SK-N-SH treated with all-trans-retinoic acid at 6 μM for 48 hours (cell line): ENCODE measurements at regions not wholly inside any gene's neighbourhood (a gene's known extent, or its start where the extent isn't known, plus 50 kb on each side); places are given as distances from the start of the nearest gene placed in this dataset.

Experiments used
- ATAC-seq: fragments of 200-7000 bp; cut with Tn5 transposase; 3 replicates; pipeline ENCODE4 v1.9.1; 2020; ENCODE audit warnings: mild to moderate bottlenecking, moderate library complexity
- ARNTL ChIP-seq: fragments of 450-650 bp; formaldehyde crosslinking; IDR thresholded peaks from 2 replicates; pipeline ENCODE4 v1.5.0; 2020; ENCODE audit warnings: low read depth, mild to moderate bottlenecking, moderate library complexity, borderline replicate concordance
- BACH2 ChIP-seq: fragments of 250-450 bp; sonication (Bioruptor Pico); IDR thresholded peaks from 2 replicates; pipeline ENCODE4 v1.9.0; 2021; ENCODE audit warnings: mild to moderate bottlenecking, borderline replicate concordance
- CSDC2 ChIP-seq: fragments of 250-450 bp; sonication (Bioruptor Pico); IDR thresholded peaks from 2 replicates; pipeline ENCODE4 v1.5.0; 2020; ENCODE audit warnings: mild to moderate bottlenecking, moderate library complexity
- ESRRG ChIP-seq: fragments of 250-450 bp; sonication (Bioruptor Pico); IDR thresholded peaks from 2 replicates; pipeline ENCODE4 v1.6.1; 2021; ENCODE audit warnings: mild to moderate bottlenecking
- GLIS3 ChIP-seq: fragments of 250-450 bp; sonication (Bioruptor Pico); IDR thresholded peaks from 2 replicates; pipeline ENCODE4 v1.5.0; 2020; ENCODE audit warnings: mild to moderate bottlenecking, moderate library complexity
- ISL1 ChIP-seq: fragments of 250-450 bp; sonication (Bioruptor Pico); IDR thresholded peaks from 2 replicates; pipeline ENCODE4 v2.1.2; 2022; ENCODE audit warnings: mild to moderate bottlenecking, moderate library complexity
- OSR1 ChIP-seq: fragments of 250-450 bp; sonication (Bioruptor Pico); IDR thresholded peaks from 2 replicates; pipeline ENCODE4 v1.8.0; 2022; ENCODE audit warnings: moderate library complexity, mild to moderate bottlenecking, inconsistent platforms
- PPARA ChIP-seq: fragments of 250-450 bp; sonication (Bioruptor Pico); IDR thresholded peaks from 2 replicates; pipeline ENCODE4 v1.5.0; 2020; ENCODE audit warnings: mild to moderate bottlenecking, borderline replicate concordance
- RARB ChIP-seq: fragments of 250-450 bp; sonication (Bioruptor Pico); IDR thresholded peaks from 2 replicates; pipeline ENCODE4 v1.8.0; 2021; ENCODE audit warnings: mild to moderate bottlenecking, moderate library complexity
- SNAI2 ChIP-seq: fragments of 250-450 bp; sonication (Bioruptor Pico); IDR thresholded peaks from 2 replicates; pipeline ENCODE4 v1.5.0; 2020; ENCODE audit warnings: mild to moderate bottlenecking, moderate library complexity
- TCF4 ChIP-seq: fragments of 250-450 bp; sonication (Bioruptor Pico); IDR thresholded peaks from 2 replicates; pipeline ENCODE4 v1.8.0; 2021; ENCODE audit warnings: mild to moderate bottlenecking, moderate library complexity, borderline replicate concordance
- TOX ChIP-seq: fragments of 250-450 bp; sonication (Bioruptor Pico); IDR thresholded peaks from 2 replicates; pipeline ENCODE4 v1.8.0; 2021; ENCODE audit warnings: mild to moderate bottlenecking, moderate library complexity, borderline replicate concordance
- ZC3H10 ChIP-seq: fragments of 250-450 bp; sonication (Bioruptor Pico); IDR thresholded peaks from 2 replicates; pipeline ENCODE4 v1.5.1; 2021; ENCODE audit warnings: mild to moderate bottlenecking, moderate library complexity
- ZFP3 ChIP-seq: fragments of 250-450 bp; sonication (Bioruptor Pico); IDR thresholded peaks from 2 replicates; pipeline ENCODE4 v1.5.0; 2020; ENCODE audit warnings: mild to moderate bottlenecking, moderate library complexity
- ZFP30 ChIP-seq: fragments of 450-650 bp; formaldehyde crosslinking; IDR thresholded peaks from 2 replicates; pipeline ENCODE4 v1.5.0; 2022; ENCODE audit warnings: mild to moderate bottlenecking, moderate library complexity
- ZNF565 ChIP-seq: fragments of 450-650 bp; formaldehyde crosslinking; conservative IDR thresholded peaks from 2 replicates; pipeline ENCODE4 v1.5.0; 2020; ENCODE audit warnings: low read depth, mild to moderate bottlenecking, moderate library complexity
- ZNF70 ChIP-seq: fragments of 450-650 bp; formaldehyde crosslinking; IDR thresholded peaks from 2 replicates; pipeline ENCODE4 v1.5.0; 2020; ENCODE audit warnings: mild to moderate bottlenecking, moderate library complexity
- ZNF8 ChIP-seq: fragments of 450-650 bp; formaldehyde crosslinking; IDR thresholded peaks from 2 replicates; pipeline ENCODE4 v1.5.0; 2020; ENCODE audit warnings: mild to moderate bottlenecking, moderate library complexity
- TF ChIP-seq, protein P1 (sequence below): fragments of 250-450 bp; sonication (Bioruptor Pico); IDR thresholded peaks from 2 replicates; pipeline ENCODE4 v1.8.0; 2020; ENCODE audit warnings: mild to moderate bottlenecking, moderate library complexity, borderline replicate concordance
- TF ChIP-seq, protein P2 (sequence below): fragments of 250-450 bp; sonication (Bioruptor Pico); IDR thresholded peaks from 2 replicates; pipeline ENCODE4 v1.5.1; 2020; ENCODE audit warnings: low read depth, mild to moderate bottlenecking, moderate library complexity
- TF ChIP-seq, protein P3 (sequence below): fragments of 250-450 bp; sonication (Bioruptor Pico); IDR thresholded peaks from 2 replicates; pipeline ENCODE4 v1.8.0; 2021; ENCODE audit warnings: low read depth, mild to moderate bottlenecking, moderate library complexity, borderline replicate concordance
- TF ChIP-seq, protein P4 (sequence below): fragments of 250-450 bp; sonication (Bioruptor Pico); IDR thresholded peaks from 2 replicates; pipeline ENCODE4 v1.5.0; 2020; ENCODE audit warnings: mild to moderate bottlenecking, moderate library complexity
- TF ChIP-seq, protein P5 (sequence below): fragments of 250-450 bp; sonication (Bioruptor Pico); IDR thresholded peaks from 2 replicates; pipeline ENCODE4 v1.5.1; 2021; ENCODE audit warnings: mild to moderate bottlenecking, moderate library complexity

DNA sequence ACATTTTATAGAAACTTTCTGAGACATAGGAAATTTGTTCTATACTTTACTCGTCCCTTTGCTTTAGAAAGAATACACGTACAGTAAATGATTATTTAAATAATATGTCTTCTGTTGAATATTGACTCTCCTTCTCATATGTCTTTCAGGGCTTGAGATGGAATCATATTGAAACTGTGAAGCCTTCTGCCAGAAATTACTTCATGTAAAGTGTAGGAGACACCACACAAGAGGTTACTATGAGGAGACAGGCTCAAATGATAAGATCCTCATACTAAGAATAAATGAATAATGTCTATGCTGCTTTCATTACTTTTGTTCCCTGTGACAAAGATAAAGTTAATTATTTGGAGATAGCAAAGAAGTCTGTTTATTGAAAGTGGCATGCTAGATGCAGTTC, 1240.3 kb upstream of the MAP3K7 start:
- ATAC-seq, result no peak
- TF ChIP-seq PPARA (no peak), ZC3H10 (CRISPR knock-in tag) (no peak), TOX (CRISPR knock-in tag) (no peak), GLIS3 (CRISPR knock-in tag) (no peak), OSR1 (CRISPR knock-in tag) (no peak), ZFP3 (no peak), CSDC2 (CRISPR knock-in tag) (no peak), ARNTL (CRISPR knock-in tag) (no peak), TCF4 (no peak), BACH2 (CRISPR knock-in tag) (no peak), ESRRG (CRISPR knock-in tag) (no peak), ZNF70 (no peak), ZNF565 (no peak), ZNF8 (CRISPR knock-in tag) (no peak), ZFP30 (no peak), RARB (no peak), ISL1 (CRISPR knock-in tag) (no peak)
- TF ChIP-seq, protein P1, sequence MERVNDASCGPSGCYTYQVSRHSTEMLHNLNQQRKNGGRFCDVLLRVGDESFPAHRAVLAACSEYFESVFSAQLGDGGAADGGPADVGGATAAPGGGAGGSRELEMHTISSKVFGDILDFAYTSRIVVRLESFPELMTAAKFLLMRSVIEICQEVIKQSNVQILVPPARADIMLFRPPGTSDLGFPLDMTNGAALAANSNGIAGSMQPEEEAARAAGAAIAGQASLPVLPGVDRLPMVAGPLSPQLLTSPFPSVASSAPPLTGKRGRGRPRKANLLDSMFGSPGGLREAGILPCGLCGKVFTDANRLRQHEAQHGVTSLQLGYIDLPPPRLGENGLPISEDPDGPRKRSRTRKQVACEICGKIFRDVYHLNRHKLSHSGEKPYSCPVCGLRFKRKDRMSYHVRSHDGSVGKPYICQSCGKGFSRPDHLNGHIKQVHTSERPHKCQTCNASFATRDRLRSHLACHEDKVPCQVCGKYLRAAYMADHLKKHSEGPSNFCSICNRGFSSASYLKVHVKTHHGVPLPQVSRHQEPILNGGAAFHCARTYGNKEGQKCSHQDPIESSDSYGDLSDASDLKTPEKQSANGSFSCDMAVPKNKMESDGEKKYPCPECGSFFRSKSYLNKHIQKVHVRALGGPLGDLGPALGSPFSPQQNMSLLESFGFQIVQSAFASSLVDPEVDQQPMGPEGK (CRISPR knock-in tag), result no peak
- TF ChIP-seq, protein P2, sequence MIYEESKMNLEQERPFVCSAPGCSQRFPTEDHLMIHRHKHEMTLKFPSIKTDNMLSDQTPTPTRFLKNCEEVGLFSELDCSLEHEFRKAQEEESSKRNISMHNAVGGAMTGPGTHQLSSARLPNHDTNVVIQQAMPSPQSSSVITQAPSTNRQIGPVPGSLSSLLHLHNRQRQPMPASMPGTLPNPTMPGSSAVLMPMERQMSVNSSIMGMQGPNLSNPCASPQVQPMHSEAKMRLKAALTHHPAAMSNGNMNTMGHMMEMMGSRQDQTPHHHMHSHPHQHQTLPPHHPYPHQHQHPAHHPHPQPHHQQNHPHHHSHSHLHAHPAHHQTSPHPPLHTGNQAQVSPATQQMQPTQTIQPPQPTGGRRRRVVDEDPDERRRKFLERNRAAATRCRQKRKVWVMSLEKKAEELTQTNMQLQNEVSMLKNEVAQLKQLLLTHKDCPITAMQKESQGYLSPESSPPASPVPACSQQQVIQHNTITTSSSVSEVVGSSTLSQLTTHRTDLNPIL (CRISPR knock-in tag), result no peak
- TF ChIP-seq, protein P3, sequence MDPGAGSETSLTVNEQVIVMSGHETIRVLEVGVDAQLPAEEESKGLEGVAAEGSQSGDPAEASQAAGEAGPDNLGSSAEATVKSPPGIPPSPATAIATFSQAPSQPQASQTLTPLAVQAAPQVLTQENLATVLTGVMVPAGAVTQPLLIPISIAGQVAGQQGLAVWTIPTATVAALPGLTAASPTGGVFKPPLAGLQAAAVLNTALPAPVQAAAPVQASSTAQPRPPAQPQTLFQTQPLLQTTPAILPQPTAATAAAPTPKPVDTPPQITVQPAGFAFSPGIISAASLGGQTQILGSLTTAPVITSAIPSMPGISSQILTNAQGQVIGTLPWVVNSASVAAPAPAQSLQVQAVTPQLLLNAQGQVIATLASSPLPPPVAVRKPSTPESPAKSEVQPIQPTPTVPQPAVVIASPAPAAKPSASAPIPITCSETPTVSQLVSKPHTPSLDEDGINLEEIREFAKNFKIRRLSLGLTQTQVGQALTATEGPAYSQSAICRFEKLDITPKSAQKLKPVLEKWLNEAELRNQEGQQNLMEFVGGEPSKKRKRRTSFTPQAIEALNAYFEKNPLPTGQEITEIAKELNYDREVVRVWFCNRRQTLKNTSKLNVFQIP (CRISPR knock-in tag), result no peak
- TF ChIP-seq, all 23 proteins: peak for 0

DNA sequence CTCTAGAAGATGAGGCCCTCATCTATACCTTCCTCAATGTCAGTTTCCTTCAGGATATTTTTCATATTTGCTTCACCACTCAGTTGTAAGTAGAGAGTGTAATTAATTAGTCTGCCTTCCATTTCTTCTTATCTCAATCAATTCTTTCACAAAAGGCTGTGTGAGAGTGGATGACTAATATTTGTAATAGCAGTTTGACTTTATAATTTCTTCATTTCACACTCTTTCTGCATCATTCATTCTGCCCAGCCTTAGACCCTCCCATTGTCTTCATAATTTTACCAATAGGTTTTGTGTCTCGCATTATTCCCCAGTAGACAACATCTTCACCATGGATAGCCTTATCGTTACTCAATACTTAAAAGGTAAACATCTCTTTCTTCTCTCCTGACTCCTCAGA, 1239.3 kb upstream of the MAP3K7 start:
- ATAC-seq, result no peak
- TF ChIP-seq, protein P4, sequence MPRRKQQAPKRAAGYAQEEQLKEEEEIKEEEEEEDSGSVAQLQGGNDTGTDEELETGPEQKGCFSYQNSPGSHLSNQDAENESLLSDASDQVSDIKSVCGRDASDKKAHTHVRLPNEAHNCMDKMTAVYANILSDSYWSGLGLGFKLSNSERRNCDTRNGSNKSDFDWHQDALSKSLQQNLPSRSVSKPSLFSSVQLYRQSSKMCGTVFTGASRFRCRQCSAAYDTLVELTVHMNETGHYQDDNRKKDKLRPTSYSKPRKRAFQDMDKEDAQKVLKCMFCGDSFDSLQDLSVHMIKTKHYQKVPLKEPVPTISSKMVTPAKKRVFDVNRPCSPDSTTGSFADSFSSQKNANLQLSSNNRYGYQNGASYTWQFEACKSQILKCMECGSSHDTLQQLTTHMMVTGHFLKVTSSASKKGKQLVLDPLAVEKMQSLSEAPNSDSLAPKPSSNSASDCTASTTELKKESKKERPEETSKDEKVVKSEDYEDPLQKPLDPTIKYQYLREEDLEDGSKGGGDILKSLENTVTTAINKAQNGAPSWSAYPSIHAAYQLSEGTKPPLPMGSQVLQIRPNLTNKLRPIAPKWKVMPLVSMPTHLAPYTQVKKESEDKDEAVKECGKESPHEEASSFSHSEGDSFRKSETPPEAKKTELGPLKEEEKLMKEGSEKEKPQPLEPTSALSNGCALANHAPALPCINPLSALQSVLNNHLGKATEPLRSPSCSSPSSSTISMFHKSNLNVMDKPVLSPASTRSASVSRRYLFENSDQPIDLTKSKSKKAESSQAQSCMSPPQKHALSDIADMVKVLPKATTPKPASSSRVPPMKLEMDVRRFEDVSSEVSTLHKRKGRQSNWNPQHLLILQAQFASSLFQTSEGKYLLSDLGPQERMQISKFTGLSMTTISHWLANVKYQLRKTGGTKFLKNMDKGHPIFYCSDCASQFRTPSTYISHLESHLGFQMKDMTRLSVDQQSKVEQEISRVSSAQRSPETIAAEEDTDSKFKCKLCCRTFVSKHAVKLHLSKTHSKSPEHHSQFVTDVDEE (CRISPR knock-in tag), result no peak
- TF ChIP-seq, protein P3 (CRISPR knock-in tag), result no peak
- TF ChIP-seq, protein P5, sequence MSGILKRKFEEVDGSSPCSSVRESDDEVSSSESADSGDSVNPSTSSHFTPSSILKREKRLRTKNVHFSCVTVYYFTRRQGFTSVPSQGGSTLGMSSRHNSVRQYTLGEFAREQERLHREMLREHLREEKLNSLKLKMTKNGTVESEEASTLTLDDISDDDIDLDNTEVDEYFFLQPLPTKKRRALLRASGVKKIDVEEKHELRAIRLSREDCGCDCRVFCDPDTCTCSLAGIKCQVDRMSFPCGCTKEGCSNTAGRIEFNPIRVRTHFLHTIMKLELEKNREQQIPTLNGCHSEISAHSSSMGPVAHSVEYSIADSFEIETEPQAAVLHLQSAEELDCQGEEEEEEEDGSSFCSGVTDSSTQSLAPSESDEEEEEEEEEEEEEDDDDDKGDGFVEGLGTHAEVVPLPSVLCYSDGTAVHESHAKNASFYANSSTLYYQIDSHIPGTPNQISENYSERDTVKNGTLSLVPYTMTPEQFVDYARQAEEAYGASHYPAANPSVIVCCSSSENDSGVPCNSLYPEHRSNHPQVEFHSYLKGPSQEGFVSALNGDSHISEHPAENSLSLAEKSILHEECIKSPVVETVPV (CRISPR knock-in tag), result no peak
- no peak for TF ChIP-seq TCF4
- TF ChIP-seq ZNF8 (CRISPR knock-in tag), result no peak
- no peak for TF ChIP-seq SNAI2
- TF ChIP-seq TOX (CRISPR knock-in tag), result no peak
- TF ChIP-seq BACH2 (CRISPR knock-in tag), result no peak
- no peak for TF ChIP-seq ISL1 (CRISPR knock-in tag)
- no peak for TF ChIP-seq PPARA
- TF ChIP-seq OSR1 (CRISPR knock-in tag), result no peak
- TF ChIP-seq, protein P1 (CRISPR knock-in tag), result no peak
- TF ChIP-seq ESRRG (CRISPR knock-in tag), result no peak
- TF ChIP-seq ARNTL (CRISPR knock-in tag), result no peak
- TF ChIP-seq CSDC2 (CRISPR knock-in tag), result no peak
- TF ChIP-seq RARB, result no peak
- TF ChIP-seq ZNF565, result no peak
- TF ChIP-seq ZFP3, result no peak
- TF ChIP-seq, all 23 proteins: peak for 0
